ENCODE measurements at regions not wholly inside any gene's neighbourhood (a gene's known extent, or its start where the extent isn't known, plus 50 kb on each side); places are given as distances from the start of the nearest gene placed in this dataset.

DNA sequence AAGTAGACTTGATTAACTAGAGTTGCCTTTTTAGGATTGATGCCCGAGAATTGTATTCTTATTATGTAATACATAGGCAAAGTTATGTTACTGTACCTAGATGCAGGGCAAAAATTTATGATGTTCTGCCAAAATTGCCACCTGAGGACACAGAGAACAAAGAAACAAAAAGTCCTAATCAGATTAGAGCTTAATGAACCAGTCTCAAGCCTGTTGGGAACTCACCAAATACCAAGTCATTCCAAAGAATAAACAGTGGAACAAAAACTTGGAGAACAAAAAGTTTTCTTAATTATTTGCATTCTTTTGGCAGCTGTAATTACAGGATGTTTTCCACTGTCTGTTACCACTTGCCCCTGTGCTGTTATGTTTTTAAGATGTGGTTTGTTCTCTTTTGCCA, 154.7 kb upstream of the SGK1 start:
- no peak overlapping the region for H3K27ac ChIP-seq (ENCODE audit: low read length)
- H3K4me3 ChIP-seq (ENCODE audit: low read depth in 1 of 2, low read length in 2 of 2), result no peak overlapping the region
- no peaks in the 10 kb centered on the region for H3K4me1 ChIP-seq (ENCODE audit: control insufficient read depth in 1 of 2, insufficient read depth in 2 of 2, low read length in 2 of 2)
- no peaks in the 10 kb centered on the region for H3K9me3 ChIP-seq (ENCODE audit: control insufficient read depth in 1 of 2, low read length in 2 of 2)
- no peaks in the 10 kb centered on the region for H3K36me3 ChIP-seq (ENCODE audit: control insufficient read depth in 1 of 2, insufficient read depth in 2 of 2, low read length in 2 of 2)
- H3K27me3 ChIP-seq (ENCODE audit: low read depth, low read length), result no peaks in the 10 kb centered on the region

DNA sequence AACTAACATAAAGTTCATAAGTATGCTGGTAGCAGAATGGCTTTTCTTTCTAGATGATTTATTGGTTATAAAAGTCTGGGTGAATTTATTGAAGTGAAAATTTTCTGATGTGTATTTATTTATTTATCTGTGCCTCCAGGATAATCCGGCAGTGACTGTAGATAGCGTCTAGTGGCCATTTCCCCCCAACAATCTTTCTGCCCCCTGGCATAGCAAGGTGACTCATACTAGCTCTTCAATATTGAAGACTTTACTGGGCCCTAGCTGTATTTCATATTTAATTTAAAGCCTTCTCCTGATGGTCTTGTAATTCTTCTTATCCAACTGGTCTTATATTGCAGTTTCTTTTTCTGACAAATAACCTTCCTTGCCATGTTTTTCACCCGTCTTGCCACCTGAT, 154.1 kb upstream of the SGK1 start:
- no peak overlapping the region for H3K4me3 ChIP-seq (ENCODE audit: low read depth in 1 of 2, low read length in 2 of 2)
- no peaks in the 10 kb centered on the region for H3K4me1 ChIP-seq (ENCODE audit: control insufficient read depth in 1 of 2, insufficient read depth in 2 of 2, low read length in 2 of 2)
- H3K27me3 ChIP-seq (ENCODE audit: low read depth, low read length), result no peaks in the 10 kb centered on the region
- H3K36me3 ChIP-seq (ENCODE audit: control insufficient read depth in 1 of 2, insufficient read depth in 2 of 2, low read length in 2 of 2), result no peaks in the 10 kb centered on the region
- no peaks in the 10 kb centered on the region for H3K9me3 ChIP-seq (ENCODE audit: control insufficient read depth in 1 of 2, low read length in 2 of 2)
- H3K27ac ChIP-seq (ENCODE audit: low read length), result no peak overlapping the region

DNA sequence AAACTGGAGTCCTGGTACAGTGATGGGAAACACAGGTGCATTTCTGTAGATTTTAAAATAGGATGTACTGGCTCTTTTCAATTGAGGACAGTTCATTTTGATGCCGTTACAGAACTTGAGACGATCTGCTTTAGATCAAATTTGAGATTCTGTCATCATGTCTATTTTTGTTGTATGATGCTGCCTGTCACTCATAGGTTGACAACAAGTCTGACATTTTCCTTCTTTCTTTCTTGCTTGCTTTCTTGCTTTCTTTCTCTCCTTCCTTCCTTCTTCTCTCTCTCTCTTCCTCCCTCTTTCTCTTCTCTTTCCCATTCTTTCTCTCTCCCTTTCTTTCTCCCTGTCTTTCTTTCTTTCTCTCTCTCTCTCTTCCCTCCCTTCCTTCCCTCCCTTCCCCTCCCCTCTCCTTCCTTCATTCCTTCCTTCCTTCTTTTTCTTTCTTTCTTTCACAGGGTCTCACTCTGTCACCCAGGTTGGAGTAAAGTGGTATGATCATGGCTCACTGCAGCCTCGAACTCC, 152.6 kb upstream of the SGK1 start:
- H3K27ac ChIP-seq (ENCODE audit: low read length), result no peak overlapping the region
- H3K4me1 ChIP-seq (ENCODE audit: control insufficient read depth in 1 of 2, insufficient read depth in 2 of 2, low read length in 2 of 2), result no peaks in the 10 kb centered on the region
- no peak overlapping the region for H3K4me3 ChIP-seq (ENCODE audit: low read depth in 1 of 2, low read length in 2 of 2)
- no peaks in the 10 kb centered on the region for H3K36me3 ChIP-seq (ENCODE audit: control insufficient read depth in 1 of 2, insufficient read depth in 2 of 2, low read length in 2 of 2)
- H3K9me3 ChIP-seq (ENCODE audit: control insufficient read depth in 1 of 2, low read length in 2 of 2), result no peaks in the 10 kb centered on the region
- H3K27me3 ChIP-seq (ENCODE audit: low read depth, low read length), result no peaks in the 10 kb centered on the region

DNA sequence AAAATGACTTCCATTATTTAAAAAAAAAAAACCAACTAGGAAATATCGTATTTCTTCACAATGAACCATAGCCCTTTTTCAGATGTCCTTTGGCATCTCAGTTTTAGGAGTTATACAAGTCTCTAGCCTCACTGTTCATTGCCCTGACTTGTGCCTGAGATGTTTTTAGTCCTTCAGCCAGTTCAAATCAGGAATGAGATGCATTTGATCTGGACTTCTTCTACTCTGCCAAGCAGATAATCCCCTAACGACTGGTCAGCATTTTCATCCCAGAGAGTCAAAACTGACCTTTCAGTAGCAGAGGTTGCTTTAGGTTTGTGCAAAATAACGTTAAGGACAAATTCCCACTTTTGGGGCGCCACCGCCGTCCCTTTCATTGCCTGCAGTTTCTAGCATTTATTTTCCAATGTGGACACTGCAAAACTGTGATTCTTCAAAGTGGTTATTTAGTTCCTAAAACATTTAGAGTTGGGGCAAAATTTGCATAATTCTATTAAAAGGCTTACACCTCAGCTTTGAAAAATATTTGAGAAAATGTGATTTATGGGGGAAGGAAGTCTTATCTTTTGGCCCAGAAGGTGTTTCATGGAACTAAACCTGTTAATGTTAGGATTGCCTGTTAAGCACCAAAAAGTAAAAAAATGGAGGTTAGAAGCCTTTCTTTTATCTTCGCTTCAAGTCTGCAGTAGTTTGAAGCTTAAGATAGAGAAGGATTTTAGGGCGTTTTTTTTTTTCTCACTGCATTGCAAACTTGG, 152.0 kb upstream of the SGK1 start:
- Histone ChIP-seq H3K4me1 (ENCODE audit: control insufficient read depth in 1 of 2, insufficient read depth in 2 of 2, low read length in 2 of 2) (no peaks in the 10 kb centered on the region), H3K27me3 (ENCODE audit: low read depth, low read length) (no peaks in the 10 kb centered on the region), H3K9me3 (ENCODE audit: control insufficient read depth in 1 of 2, low read length in 2 of 2) (no peaks in the 10 kb centered on the region), H3K27ac (ENCODE audit: low read length) (no peak overlapping the region), H3K4me3 (ENCODE audit: low read depth in 1 of 2, low read length in 2 of 2) (no peak overlapping the region), H3K36me3 (ENCODE audit: control insufficient read depth in 1 of 2, insufficient read depth in 2 of 2, low read length in 2 of 2) (no peaks in the 10 kb centered on the region)

DNA sequence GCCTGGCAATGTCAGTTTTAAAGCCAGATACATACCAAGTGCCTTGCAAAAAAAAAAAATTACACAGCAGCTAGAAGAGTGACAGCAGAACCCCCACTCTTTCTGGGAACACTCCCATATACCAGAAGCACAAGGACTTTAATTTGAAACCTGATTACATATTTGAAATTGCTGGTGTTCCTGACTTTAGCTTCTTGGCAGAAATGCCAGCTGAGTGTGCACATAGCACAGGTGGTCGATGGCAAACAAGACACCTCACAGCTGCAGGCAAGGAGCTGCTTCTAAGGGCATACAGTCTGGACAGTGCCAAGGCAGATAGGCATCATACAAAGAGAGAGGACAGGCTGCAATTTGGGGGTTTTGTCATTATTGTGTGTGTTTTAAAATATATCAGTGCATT, 150.7 kb upstream of the SGK1 start:
- no peak overlapping the region for H3K27ac ChIP-seq (ENCODE audit: low read length)
- no peaks in the 10 kb centered on the region for H3K9me3 ChIP-seq (ENCODE audit: control insufficient read depth in 1 of 2, low read length in 2 of 2)
- no peaks in the 10 kb centered on the region for H3K36me3 ChIP-seq (ENCODE audit: control insufficient read depth in 1 of 2, insufficient read depth in 2 of 2, low read length in 2 of 2)
- H3K4me1 ChIP-seq (ENCODE audit: control insufficient read depth in 1 of 2, insufficient read depth in 2 of 2, low read length in 2 of 2), result no peaks in the 10 kb centered on the region
- no peak overlapping the region for H3K4me3 ChIP-seq (ENCODE audit: low read depth in 1 of 2, low read length in 2 of 2)
- H3K27me3 ChIP-seq (ENCODE audit: low read depth, low read length), result no peaks in the 10 kb centered on the region

DNA sequence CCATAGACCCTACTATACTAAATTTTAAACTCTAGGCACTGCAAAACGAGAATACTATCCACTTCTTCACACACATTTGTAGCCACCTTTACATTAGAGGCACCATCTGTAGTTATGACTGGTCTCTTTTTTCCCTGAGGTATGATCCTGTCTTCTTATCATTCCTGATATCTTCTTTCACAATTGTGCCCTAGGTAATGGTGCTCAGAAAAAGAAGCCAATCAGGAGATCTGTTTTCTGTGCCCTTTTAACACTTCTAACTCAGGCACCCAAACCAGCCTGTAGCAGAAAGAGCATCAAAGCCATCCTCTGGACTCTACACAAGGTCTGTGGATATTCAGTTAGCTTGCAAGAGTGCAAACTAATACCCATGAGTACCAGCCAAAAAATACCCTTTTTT, 149.7 kb upstream of the SGK1 start:
- H3K27me3 ChIP-seq (ENCODE audit: low read depth, low read length), result no peaks in the 10 kb centered on the region
- H3K4me3 ChIP-seq (ENCODE audit: low read depth in 1 of 2, low read length in 2 of 2), result no peak overlapping the region
- H3K9me3 ChIP-seq (ENCODE audit: control insufficient read depth in 1 of 2, low read length in 2 of 2), result no peaks in the 10 kb centered on the region
- no peaks in the 10 kb centered on the region for H3K4me1 ChIP-seq (ENCODE audit: control insufficient read depth in 1 of 2, insufficient read depth in 2 of 2, low read length in 2 of 2)
- no peak overlapping the region for H3K27ac ChIP-seq (ENCODE audit: low read length)
- no peaks in the 10 kb centered on the region for H3K36me3 ChIP-seq (ENCODE audit: control insufficient read depth in 1 of 2, insufficient read depth in 2 of 2, low read length in 2 of 2)

DNA sequence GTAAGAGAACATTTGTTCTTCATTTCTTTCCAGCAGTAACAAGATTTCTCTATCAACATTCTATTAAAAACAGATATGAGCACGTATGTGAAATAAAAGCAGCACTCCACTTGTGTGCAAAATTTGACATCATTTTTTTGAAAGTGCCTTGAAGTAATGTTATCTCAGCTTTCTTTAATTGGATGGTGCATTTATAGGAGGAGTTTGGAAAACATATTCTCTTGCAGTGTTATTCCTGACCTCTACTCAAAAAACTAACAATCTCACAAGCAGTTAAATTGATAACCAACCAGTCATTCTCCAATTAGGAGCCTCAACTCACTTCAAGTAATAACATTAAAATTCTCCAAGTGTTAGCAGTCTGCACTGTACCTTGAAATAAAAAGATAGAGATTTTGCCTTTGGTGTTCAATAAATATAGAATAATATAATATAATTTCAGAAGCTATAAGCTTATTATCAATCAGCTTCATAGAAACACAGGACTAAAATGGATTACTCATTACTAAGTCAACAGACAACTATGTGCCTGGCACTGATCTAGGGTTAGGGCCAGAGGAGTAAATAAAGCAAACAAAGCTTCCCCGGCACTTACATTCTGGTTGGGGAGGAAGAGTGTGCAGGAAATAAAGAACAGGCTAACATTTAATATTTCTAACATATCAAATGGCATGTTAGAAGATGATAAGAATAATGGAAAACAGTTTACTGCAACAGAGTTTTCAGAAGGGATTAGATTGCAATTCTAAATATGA, 149.0 kb upstream of the SGK1 start:
- no peak overlapping the region for H3K4me3 ChIP-seq (ENCODE audit: low read depth in 1 of 2, low read length in 2 of 2)
- no peaks in the 10 kb centered on the region for H3K36me3 ChIP-seq (ENCODE audit: control insufficient read depth in 1 of 2, insufficient read depth in 2 of 2, low read length in 2 of 2)
- H3K27ac ChIP-seq (ENCODE audit: low read length), result no peak overlapping the region
- H3K4me1 ChIP-seq (ENCODE audit: control insufficient read depth in 1 of 2, insufficient read depth in 2 of 2, low read length in 2 of 2), result no peaks in the 10 kb centered on the region
- H3K9me3 ChIP-seq (ENCODE audit: control insufficient read depth in 1 of 2, low read length in 2 of 2), result no peaks in the 10 kb centered on the region
- H3K27me3 ChIP-seq (ENCODE audit: low read depth, low read length), result no peaks in the 10 kb centered on the region

DNA sequence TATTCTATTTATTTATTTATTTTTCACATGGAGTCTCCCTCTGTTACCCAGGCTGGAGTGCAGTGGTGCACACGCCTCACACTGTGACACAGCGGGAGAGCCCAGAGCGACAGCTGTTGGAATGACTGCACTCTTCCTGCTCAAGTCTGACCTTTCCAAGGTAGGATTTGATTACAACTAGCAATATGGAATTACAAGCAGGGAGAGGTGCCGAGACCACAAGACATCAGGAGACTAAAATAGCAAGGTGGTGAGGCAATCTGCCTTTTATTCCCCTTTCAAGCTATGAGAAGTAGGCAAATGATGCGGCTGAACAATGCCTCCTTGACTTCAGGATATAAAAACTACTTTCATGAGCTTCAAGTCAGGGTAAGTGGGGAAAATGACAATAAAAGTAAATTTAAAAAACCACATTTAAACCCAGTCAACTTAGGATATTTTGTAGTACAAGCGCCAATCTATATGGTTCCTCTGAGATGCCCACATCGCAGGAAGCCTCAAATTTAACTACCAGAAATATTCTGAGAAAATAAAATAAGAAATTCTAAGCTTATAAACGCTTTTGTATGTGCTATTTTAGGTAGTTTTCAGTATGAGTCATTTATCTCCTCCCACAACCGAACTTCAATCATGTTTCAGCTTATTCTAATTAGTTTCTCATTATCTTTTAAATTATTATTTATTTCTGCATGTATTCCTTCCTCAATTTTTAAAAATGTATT, 146.9 kb upstream of the SGK1 start:
- Histone ChIP-seq H3K27me3 (ENCODE audit: low read depth, low read length) (no peaks in the 10 kb centered on the region), H3K4me1 (ENCODE audit: control insufficient read depth in 1 of 2, insufficient read depth in 2 of 2, low read length in 2 of 2) (no peaks in the 10 kb centered on the region), H3K27ac (ENCODE audit: low read length) (no peak overlapping the region), H3K4me3 (ENCODE audit: low read depth in 1 of 2, low read length in 2 of 2) (no peak overlapping the region), H3K9me3 (ENCODE audit: control insufficient read depth in 1 of 2, low read length in 2 of 2) (no peaks in the 10 kb centered on the region), H3K36me3 (ENCODE audit: control insufficient read depth in 1 of 2, insufficient read depth in 2 of 2, low read length in 2 of 2) (no peaks in the 10 kb centered on the region)

DNA sequence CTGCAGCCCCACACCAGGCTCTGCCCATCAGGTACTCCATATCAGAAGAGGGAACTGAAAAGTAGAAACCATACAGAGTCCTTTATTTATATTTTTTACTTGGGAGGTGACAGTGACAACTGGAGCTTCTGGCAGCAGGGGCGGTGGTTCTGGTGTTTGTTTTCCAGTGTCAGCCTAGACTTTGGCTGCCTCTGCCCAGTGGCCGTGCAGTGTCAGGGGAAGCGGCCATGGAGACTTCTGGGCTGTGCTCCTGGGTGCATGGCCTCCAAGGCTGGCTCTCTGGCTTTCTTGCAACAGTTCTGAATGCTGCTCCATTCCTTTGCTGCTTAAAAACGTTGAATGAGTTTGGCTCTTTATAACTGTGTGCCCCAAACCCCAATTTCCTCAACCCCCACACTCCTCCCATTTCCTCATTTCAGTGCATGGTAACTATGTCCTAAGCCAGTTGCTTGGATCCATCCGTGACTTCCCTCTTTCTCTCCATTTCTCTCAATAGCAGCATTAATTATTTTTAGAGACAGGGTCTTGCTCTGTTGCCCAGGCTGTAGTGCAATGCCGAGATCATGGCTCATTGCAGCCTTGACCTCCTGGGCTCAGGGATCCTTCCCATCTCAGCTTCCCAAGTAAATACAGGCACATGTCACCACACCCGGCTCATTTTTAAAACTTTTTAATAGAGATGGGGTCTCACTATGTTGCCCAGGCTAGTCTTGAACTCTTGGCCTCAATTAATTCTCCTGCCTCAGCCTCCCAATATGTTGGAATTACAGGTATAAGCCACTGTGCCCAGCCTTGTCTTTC, 141.1 kb upstream of the SGK1 start:
- H3K4me3 ChIP-seq (ENCODE audit: low read depth in 1 of 2, low read length in 2 of 2), result no peak overlapping the region
- no peaks in the 10 kb centered on the region for H3K36me3 ChIP-seq (ENCODE audit: control insufficient read depth in 1 of 2, insufficient read depth in 2 of 2, low read length in 2 of 2)
- H3K27me3 ChIP-seq (ENCODE audit: low read depth, low read length), result no peaks in the 10 kb centered on the region
- H3K9me3 ChIP-seq (ENCODE audit: control insufficient read depth in 1 of 2, low read length in 2 of 2), result no peaks in the 10 kb centered on the region
- no peaks in the 10 kb centered on the region for H3K4me1 ChIP-seq (ENCODE audit: control insufficient read depth in 1 of 2, insufficient read depth in 2 of 2, low read length in 2 of 2)
- H3K27ac ChIP-seq (ENCODE audit: low read length), result no peak overlapping the region

DNA sequence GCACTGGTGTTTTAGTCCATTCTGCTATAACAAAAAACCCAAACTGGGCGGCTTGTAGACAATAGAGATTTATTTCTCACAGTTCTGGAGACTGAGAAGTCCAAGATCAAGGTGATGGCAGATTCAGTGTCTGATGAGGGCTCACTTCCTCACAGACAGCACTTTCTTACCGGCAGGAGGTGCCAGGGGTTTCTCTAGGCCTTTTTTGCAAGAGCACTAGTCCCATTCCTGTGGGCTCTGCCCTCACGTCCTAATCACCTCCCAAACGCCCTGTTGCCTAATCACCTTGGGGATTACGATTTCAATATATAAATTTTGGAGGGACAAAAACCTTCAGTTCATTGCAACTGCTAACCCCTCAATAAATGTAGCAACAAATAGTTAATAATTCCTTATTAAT, 140.0 kb upstream of the SGK1 start:
- H3K36me3 ChIP-seq (ENCODE audit: control insufficient read depth in 1 of 2, insufficient read depth in 2 of 2, low read length in 2 of 2), result no peaks in the 10 kb centered on the region
- no peak overlapping the region for H3K4me3 ChIP-seq (ENCODE audit: low read depth in 1 of 2, low read length in 2 of 2)
- no peaks in the 10 kb centered on the region for H3K27me3 ChIP-seq (ENCODE audit: low read depth, low read length)
- no peak overlapping the region for H3K27ac ChIP-seq (ENCODE audit: low read length)
- H3K9me3 ChIP-seq (ENCODE audit: control insufficient read depth in 1 of 2, low read length in 2 of 2), result no peaks in the 10 kb centered on the region
- no peaks in the 10 kb centered on the region for H3K4me1 ChIP-seq (ENCODE audit: control insufficient read depth in 1 of 2, insufficient read depth in 2 of 2, low read length in 2 of 2)

DNA sequence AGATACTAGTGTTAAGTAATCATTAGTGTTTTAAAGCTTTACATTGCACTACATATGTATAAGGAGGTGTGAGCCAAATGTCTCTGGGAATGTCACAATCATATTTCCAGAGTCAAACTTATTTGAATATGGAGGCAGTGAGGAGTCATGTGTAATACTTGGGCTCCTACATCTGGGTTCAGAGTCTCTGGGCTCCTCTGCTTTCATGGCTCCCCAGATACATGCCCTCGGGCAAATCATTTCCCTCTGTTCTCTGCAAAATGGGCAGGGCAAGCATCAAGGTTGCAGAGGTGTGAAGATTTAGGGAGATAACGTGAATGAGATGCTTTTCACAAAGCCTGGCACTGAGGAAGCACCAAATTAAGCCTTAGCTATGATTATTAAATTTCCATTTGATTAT, 138.3 kb upstream of the SGK1 start:
- Histone ChIP-seq H3K9me3 (ENCODE audit: control insufficient read depth in 1 of 2, low read length in 2 of 2) (no peaks in the 10 kb centered on the region), H3K27ac (ENCODE audit: low read length) (no peak overlapping the region), H3K4me3 (ENCODE audit: low read depth in 1 of 2, low read length in 2 of 2) (no peak overlapping the region), H3K27me3 (ENCODE audit: low read depth, low read length) (no peaks in the 10 kb centered on the region), H3K36me3 (ENCODE audit: control insufficient read depth in 1 of 2, insufficient read depth in 2 of 2, low read length in 2 of 2) (no peaks in the 10 kb centered on the region), H3K4me1 (ENCODE audit: control insufficient read depth in 1 of 2, insufficient read depth in 2 of 2, low read length in 2 of 2) (no peaks in the 10 kb centered on the region)
